Neural cell (in vitro differentiated cells): ENCODE measurements at regions not wholly inside any gene's neighbourhood (a gene's known extent, or its start where the extent isn't known, plus 50 kb on each side); places are given as distances from the start of the nearest gene placed in this dataset.

Experiments
- TAF1 ChIP-seq: IDR thresholded peaks from 2 replicates; pipeline ENCODE4 v1.6.1; 2012; ENCODE audit warnings: low read depth
- TF ChIP-seq, protein P1 (sequence below): fragments of 450-650 bp; IDR thresholded peaks from 2 replicates; pipeline ENCODE4 v1.5.1; 2014; ENCODE audit warnings: antibody characterized with exemption, mild to moderate bottlenecking, moderate library complexity; ENCODE audit not compliant: poor library complexity, severe bottlenecking
- TF ChIP-seq, protein P2 (sequence below): IDR thresholded peaks from 2 replicates; pipeline ENCODE4 v1.6.1; 2012; ENCODE audit warnings: borderline replicate concordance

DNA sequence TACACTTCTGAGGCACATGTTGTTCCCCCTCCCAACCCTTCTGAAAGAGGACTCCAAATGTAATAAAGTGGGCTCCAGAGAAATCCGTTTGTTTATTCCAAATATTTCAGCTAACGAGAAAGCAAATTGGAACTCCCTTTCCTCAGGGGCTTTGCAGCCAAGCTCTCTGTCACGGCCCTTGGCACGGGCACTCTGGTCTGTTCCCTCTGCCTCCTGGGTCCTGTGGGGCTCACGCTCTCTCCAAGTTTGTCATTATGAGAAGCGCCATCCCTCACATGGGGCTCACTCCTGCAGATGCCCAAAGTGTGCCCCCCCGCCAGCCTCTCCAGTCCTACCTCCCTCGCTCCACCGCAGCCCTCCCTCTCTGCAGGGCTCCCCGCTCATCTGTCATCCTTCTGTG, 125.4 kb upstream of the POU2AF2 start:
- TF ChIP-seq, protein P1, sequence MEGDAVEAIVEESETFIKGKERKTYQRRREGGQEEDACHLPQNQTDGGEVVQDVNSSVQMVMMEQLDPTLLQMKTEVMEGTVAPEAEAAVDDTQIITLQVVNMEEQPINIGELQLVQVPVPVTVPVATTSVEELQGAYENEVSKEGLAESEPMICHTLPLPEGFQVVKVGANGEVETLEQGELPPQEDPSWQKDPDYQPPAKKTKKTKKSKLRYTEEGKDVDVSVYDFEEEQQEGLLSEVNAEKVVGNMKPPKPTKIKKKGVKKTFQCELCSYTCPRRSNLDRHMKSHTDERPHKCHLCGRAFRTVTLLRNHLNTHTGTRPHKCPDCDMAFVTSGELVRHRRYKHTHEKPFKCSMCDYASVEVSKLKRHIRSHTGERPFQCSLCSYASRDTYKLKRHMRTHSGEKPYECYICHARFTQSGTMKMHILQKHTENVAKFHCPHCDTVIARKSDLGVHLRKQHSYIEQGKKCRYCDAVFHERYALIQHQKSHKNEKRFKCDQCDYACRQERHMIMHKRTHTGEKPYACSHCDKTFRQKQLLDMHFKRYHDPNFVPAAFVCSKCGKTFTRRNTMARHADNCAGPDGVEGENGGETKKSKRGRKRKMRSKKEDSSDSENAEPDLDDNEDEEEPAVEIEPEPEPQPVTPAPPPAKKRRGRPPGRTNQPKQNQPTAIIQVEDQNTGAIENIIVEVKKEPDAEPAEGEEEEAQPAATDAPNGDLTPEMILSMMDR: no peak
- TF ChIP-seq, protein P2, sequence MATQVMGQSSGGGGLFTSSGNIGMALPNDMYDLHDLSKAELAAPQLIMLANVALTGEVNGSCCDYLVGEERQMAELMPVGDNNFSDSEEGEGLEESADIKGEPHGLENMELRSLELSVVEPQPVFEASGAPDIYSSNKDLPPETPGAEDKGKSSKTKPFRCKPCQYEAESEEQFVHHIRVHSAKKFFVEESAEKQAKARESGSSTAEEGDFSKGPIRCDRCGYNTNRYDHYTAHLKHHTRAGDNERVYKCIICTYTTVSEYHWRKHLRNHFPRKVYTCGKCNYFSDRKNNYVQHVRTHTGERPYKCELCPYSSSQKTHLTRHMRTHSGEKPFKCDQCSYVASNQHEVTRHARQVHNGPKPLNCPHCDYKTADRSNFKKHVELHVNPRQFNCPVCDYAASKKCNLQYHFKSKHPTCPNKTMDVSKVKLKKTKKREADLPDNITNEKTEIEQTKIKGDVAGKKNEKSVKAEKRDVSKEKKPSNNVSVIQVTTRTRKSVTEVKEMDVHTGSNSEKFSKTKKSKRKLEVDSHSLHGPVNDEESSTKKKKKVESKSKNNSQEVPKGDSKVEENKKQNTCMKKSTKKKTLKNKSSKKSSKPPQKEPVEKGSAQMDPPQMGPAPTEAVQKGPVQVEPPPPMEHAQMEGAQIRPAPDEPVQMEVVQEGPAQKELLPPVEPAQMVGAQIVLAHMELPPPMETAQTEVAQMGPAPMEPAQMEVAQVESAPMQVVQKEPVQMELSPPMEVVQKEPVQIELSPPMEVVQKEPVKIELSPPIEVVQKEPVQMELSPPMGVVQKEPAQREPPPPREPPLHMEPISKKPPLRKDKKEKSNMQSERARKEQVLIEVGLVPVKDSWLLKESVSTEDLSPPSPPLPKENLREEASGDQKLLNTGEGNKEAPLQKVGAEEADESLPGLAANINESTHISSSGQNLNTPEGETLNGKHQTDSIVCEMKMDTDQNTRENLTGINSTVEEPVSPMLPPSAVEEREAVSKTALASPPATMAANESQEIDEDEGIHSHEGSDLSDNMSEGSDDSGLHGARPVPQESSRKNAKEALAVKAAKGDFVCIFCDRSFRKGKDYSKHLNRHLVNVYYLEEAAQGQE: no peak
- TF ChIP-seq TAF1: no peak
